ENCODE measurements at regions not wholly inside any gene's neighbourhood (a gene's known extent, or its start where the extent isn't known, plus 50 kb on each side); places are given as distances from the start of the nearest gene placed in this dataset.

GRCh38 chr15:92810418-92811138 lies 89.5 kb upstream of the CHD2 start:
- H3K4me3 ChIP-seq (ENCODE audit: low read length), result no peak overlapping the region
- no peak for DNase-seq (ENCODE audit: low read depth, low spot score)

GRCh38 chr15:92811148-92811913 lies 88.8 kb upstream of the CHD2 start:
- no peak overlapping the region for H3K4me3 ChIP-seq (ENCODE audit: low read length)
- no peaks in the 10 kb centered on the region for H3K9me3 ChIP-seq (ENCODE audit: control insufficient read depth, insufficient read depth, low read length)
- no peaks in the 10 kb centered on the region for H3K27me3 ChIP-seq (ENCODE audit: control insufficient read depth, insufficient read depth, low read length)
- no CpG with 5 or more reads among the region's 6 CpGs for WGBS (ENCODE audit: insufficient coverage, insufficient read length)
- H3K36me3 ChIP-seq (ENCODE audit: control insufficient read depth, insufficient read depth, low read length), result no peaks in the 10 kb centered on the region
- H3K4me1 ChIP-seq (ENCODE audit: control insufficient read depth, insufficient read depth, low read length), result peaks cover 4% of the 10 kb centered on the region; the same call in 1 of the 2 replicates
- no peak overlapping the region for H3K27ac ChIP-seq (ENCODE audit: low read length)
- DNase-seq (ENCODE audit: low read depth, low spot score), result no peak

More at GRCh38 chr15:92810418-92811138, 89.5 kb upstream of the CHD2 start:
- no peak overlapping the region for H3K27ac ChIP-seq (ENCODE audit: low read length)
- H3K9me3 ChIP-seq (ENCODE audit: control insufficient read depth, insufficient read depth, low read length), result no peaks in the 10 kb centered on the region
- H3K27me3 ChIP-seq (ENCODE audit: control insufficient read depth, insufficient read depth, low read length), result no peaks in the 10 kb centered on the region
- H3K36me3 ChIP-seq (ENCODE audit: control insufficient read depth, insufficient read depth, low read length), result no peaks in the 10 kb centered on the region
- peaks cover 4% of the 10 kb centered on the region; the same call in 1 of the 2 replicates for H3K4me1 ChIP-seq (ENCODE audit: control insufficient read depth, insufficient read depth, low read length)
- WGBS (ENCODE audit: insufficient coverage, insufficient read length), result no CpG with 5 or more reads among the region's 10 CpGs

- no peaks in the 10 kb centered on the region for H3K9me3 ChIP-seq (ENCODE audit: control insufficient read depth, insufficient read depth, low read length)
- 100% methylated on average over 1 of the region's 12 CpGs for WGBS (ENCODE audit: insufficient coverage, insufficient read length)
- peaks cover 4% of the 10 kb centered on the region; the same call in 1 of the 2 replicates for H3K4me1 ChIP-seq (ENCODE audit: control insufficient read depth, insufficient read depth, low read length)
- no peak overlapping the region for H3K27ac ChIP-seq (ENCODE audit: low read length)
- H3K36me3 ChIP-seq (ENCODE audit: control insufficient read depth, insufficient read depth, low read length), result no peaks in the 10 kb centered on the region
- no peak for DNase-seq (ENCODE audit: low read depth, low spot score)
- H3K4me3 ChIP-seq (ENCODE audit: low read length), result no peak overlapping the region
- H3K27me3 ChIP-seq (ENCODE audit: control insufficient read depth, insufficient read depth, low read length), result no peaks in the 10 kb centered on the region
These were observed 87.9 kb upstream of the CHD2 start for GRCh38 chr15:92812271-92812670.

- no peak for DNase-seq (ENCODE audit: low read depth, low spot score)
- no peaks in the 10 kb centered on the region for H3K9me3 ChIP-seq (ENCODE audit: control insufficient read depth, insufficient read depth, low read length)
- H3K4me3 ChIP-seq (ENCODE audit: low read length), result no peak overlapping the region
- peaks cover 1% of the 10 kb centered on the region; the same call in 1 of the 2 replicates for H3K4me1 ChIP-seq (ENCODE audit: control insufficient read depth, insufficient read depth, low read length)
- H3K27ac ChIP-seq (ENCODE audit: low read length), result no peak overlapping the region
- WGBS (ENCODE audit: insufficient coverage, insufficient read length), result no CpG with 5 or more reads among the region's 4 CpGs
- no peaks in the 10 kb centered on the region for H3K27me3 ChIP-seq (ENCODE audit: control insufficient read depth, insufficient read depth, low read length)
- H3K36me3 ChIP-seq (ENCODE audit: control insufficient read depth, insufficient read depth, low read length), result no peaks in the 10 kb centered on the region
These were observed 86.6 kb upstream of the CHD2 start for GRCh38 chr15:92813485-92813884.

- no peak overlapping the region for H3K27ac ChIP-seq (ENCODE audit: low read length)
- WGBS (ENCODE audit: insufficient coverage, insufficient read length), result no CpG with 5 or more reads among the region's 7 CpGs
- no peak for DNase-seq (ENCODE audit: low read depth, low spot score)
- no peaks in the 10 kb centered on the region for H3K36me3 ChIP-seq (ENCODE audit: control insufficient read depth, insufficient read depth, low read length)
- no peaks in the 10 kb centered on the region for H3K27me3 ChIP-seq (ENCODE audit: control insufficient read depth, insufficient read depth, low read length)
- H3K4me3 ChIP-seq (ENCODE audit: low read length), result no peak overlapping the region
- peaks cover 7% of the 10 kb centered on the region; the same call in 1 of the 2 replicates for H3K4me1 ChIP-seq (ENCODE audit: control insufficient read depth, insufficient read depth, low read length)
- no peaks in the 10 kb centered on the region for H3K9me3 ChIP-seq (ENCODE audit: control insufficient read depth, insufficient read depth, low read length)
These were observed 82.7 kb upstream of the CHD2 start for GRCh38 chr15:92817339-92817886.

GRCh38 chr15:92818651-92819277 lies 81.4 kb upstream of the CHD2 start:
- Histone ChIP-seq H3K4me1 (ENCODE audit: control insufficient read depth, insufficient read depth, low read length) (peaks cover 9% of the 10 kb centered on the region; the same call in 1 of the 2 replicates), H3K4me3 (ENCODE audit: low read length) (no peak overlapping the region), H3K9me3 (ENCODE audit: control insufficient read depth, insufficient read depth, low read length) (no peaks in the 10 kb centered on the region), H3K27ac (ENCODE audit: low read length) (no peak overlapping the region), H3K27me3 (ENCODE audit: control insufficient read depth, insufficient read depth, low read length) (no peaks in the 10 kb centered on the region), H3K36me3 (ENCODE audit: control insufficient read depth, insufficient read depth, low read length) (no peaks in the 10 kb centered on the region)
- 100% methylated on average over 3 of the region's 16 CpGs for WGBS (ENCODE audit: insufficient coverage, insufficient read length)
- DNase-seq (ENCODE audit: low read depth, low spot score), result no peak

GRCh38 chr15:92819278-92820235 lies 80.6 kb upstream of the CHD2 start:
- H3K36me3 ChIP-seq (ENCODE audit: control insufficient read depth, insufficient read depth, low read length), result no peaks in the 10 kb centered on the region

GRCh38 chr15:92820236-92821021 lies 79.7 kb upstream of the CHD2 start:
- DNase-seq (ENCODE audit: low read depth, low spot score), result peak; percentile 88
- Histone ChIP-seq H3K27me3 (ENCODE audit: control insufficient read depth, insufficient read depth, low read length) (no peaks in the 10 kb centered on the region), H3K36me3 (ENCODE audit: control insufficient read depth, insufficient read depth, low read length) (no peaks in the 10 kb centered on the region), H3K27ac (ENCODE audit: low read length) (no peak overlapping the region), H3K4me3 (ENCODE audit: low read length) (no peak overlapping the region; the same call in 1 of the 2 replicates), H3K4me1 (ENCODE audit: control insufficient read depth, insufficient read depth, low read length) (peaks cover 9% of the 10 kb centered on the region; the same call in 1 of the 2 replicates), H3K9me3 (ENCODE audit: control insufficient read depth, insufficient read depth, low read length) (no peaks in the 10 kb centered on the region)
- WGBS (ENCODE audit: insufficient coverage, insufficient read length), result no CpG with 5 or more reads among the region's 36 CpGs

More at GRCh38 chr15:92819278-92820235, 80.6 kb upstream of the CHD2 start:
- Histone ChIP-seq H3K27ac (ENCODE audit: low read length) (no peak overlapping the region), H3K4me1 (ENCODE audit: control insufficient read depth, insufficient read depth, low read length) (peaks cover 9% of the 10 kb centered on the region; the same call in 1 of the 2 replicates), H3K4me3 (ENCODE audit: low read length) (no peak overlapping the region), H3K9me3 (ENCODE audit: control insufficient read depth, insufficient read depth, low read length) (no peaks in the 10 kb centered on the region), H3K27me3 (ENCODE audit: control insufficient read depth, insufficient read depth, low read length) (no peaks in the 10 kb centered on the region)
- DNase-seq (ENCODE audit: low read depth, low spot score), result no peak
- WGBS (ENCODE audit: insufficient coverage, insufficient read length), result no CpG with 5 or more reads among the region's 16 CpGs

GRCh38 chr15:92821491-92822116 lies 78.5 kb upstream of the CHD2 start:
- Histone ChIP-seq H3K9me3 (ENCODE audit: control insufficient read depth, insufficient read depth, low read length) (no peaks in the 10 kb centered on the region), H3K4me1 (ENCODE audit: control insufficient read depth, insufficient read depth, low read length) (peaks cover 9% of the 10 kb centered on the region; the same call in 1 of the 2 replicates), H3K27me3 (ENCODE audit: control insufficient read depth, insufficient read depth, low read length) (no peaks in the 10 kb centered on the region), H3K27ac (ENCODE audit: low read length) (no peak overlapping the region), H3K4me3 (ENCODE audit: low read length) (no peak overlapping the region), H3K36me3 (ENCODE audit: control insufficient read depth, insufficient read depth, low read length) (no peaks in the 10 kb centered on the region)
- no peak for DNase-seq (ENCODE audit: low read depth, low spot score)
- no CpG with 5 or more reads among the region's 5 CpGs for WGBS (ENCODE audit: insufficient coverage, insufficient read length)

Measured in iPS DF 6.9 (cell line).